ENCODE measurements at regions not wholly inside any gene's neighbourhood (a gene's known extent, or its start where the extent isn't known, plus 50 kb on each side); places are given as distances from the start of the nearest gene placed in this dataset.

- Mint-ChIP-seq H3K4me3 (ENCODE audit: unreplicated experiment) (no peak overlapping the region), H3K27ac (ENCODE audit: unreplicated experiment) (peak overlapping the region; percentile 53), H3K36me3 (ENCODE audit: unreplicated experiment) (no peaks in the 10 kb centered on the region), H3K9me3 (ENCODE audit: unreplicated experiment) (no peaks in the 10 kb centered on the region), H3K4me1 (ENCODE audit: low read depth, unreplicated experiment) (peaks cover 20% of the 10 kb centered on the region), H3K27me3 (ENCODE audit: unreplicated experiment) (no peaks in the 10 kb centered on the region)
- TF ChIP-seq, protein P1, sequence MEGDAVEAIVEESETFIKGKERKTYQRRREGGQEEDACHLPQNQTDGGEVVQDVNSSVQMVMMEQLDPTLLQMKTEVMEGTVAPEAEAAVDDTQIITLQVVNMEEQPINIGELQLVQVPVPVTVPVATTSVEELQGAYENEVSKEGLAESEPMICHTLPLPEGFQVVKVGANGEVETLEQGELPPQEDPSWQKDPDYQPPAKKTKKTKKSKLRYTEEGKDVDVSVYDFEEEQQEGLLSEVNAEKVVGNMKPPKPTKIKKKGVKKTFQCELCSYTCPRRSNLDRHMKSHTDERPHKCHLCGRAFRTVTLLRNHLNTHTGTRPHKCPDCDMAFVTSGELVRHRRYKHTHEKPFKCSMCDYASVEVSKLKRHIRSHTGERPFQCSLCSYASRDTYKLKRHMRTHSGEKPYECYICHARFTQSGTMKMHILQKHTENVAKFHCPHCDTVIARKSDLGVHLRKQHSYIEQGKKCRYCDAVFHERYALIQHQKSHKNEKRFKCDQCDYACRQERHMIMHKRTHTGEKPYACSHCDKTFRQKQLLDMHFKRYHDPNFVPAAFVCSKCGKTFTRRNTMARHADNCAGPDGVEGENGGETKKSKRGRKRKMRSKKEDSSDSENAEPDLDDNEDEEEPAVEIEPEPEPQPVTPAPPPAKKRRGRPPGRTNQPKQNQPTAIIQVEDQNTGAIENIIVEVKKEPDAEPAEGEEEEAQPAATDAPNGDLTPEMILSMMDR (IDR thresholded peaks at IDR 0.05; ENCODE audit: partially characterized antibody, unreplicated experiment), result no peak
- no peak for DNase-seq
Observed at GRCh38 chr6:168147205-168147738, 68.3 kb upstream of the FRMD1 start.

DNA sequence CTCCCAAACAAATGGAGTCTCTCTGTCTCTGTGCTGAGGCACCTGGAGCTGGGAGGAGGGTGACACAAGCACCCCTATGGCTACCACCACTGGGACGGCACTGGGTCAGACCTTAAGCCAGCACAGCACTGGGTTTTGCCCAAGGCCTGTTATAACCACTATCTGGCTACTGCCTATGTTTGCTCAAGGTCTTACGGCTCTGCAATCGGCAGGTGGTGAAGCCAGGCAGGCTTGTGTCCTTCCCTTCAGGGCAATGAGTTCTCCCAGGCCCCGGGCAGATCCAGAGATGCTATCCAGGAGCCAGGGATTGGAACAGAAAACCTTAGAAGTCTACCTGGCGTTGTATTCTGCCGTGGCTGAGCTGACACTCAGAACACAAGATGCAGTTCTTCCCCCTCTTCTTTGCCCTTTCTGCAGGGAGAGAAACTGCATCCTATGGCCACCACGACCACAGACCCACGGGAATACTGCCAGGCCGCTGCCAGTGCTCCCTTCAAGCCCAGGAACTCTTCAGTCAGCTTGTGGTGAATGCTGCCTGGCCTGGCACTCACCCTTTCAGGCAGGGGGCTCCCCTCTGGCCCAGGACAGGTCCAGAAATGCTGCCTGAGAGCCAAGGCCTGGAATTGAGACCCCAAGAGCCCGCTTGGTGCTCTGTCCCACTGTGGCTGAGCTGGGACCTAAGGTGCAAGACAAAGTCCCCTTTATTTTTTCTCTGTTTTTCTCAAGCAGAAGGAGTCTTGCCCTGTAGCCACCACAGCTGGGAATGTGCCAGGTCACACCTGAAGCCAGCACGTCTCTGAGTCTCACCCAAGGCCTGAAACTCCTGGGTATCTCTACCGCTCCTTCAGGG, 67.0 kb upstream of the FRMD1 start:
- Mint-ChIP-seq H3K4me3 (ENCODE audit: unreplicated experiment) (no peak overlapping the region), H3K4me1 (ENCODE audit: low read depth, unreplicated experiment) (peaks cover 20% of the 10 kb centered on the region), H3K27me3 (ENCODE audit: unreplicated experiment) (no peaks in the 10 kb centered on the region), H3K9me3 (ENCODE audit: unreplicated experiment) (no peaks in the 10 kb centered on the region), H3K27ac (ENCODE audit: unreplicated experiment) (no peak overlapping the region), H3K36me3 (ENCODE audit: unreplicated experiment) (no peaks in the 10 kb centered on the region)
- no peak for DNase-seq
- TF ChIP-seq, protein P1 (IDR thresholded peaks at IDR 0.05; ENCODE audit: partially characterized antibody, unreplicated experiment), result no peak

GRCh38 chr6:168139121-168139520, 60.1 kb upstream of the FRMD1 start:
- Mint-ChIP-seq H3K27ac (ENCODE audit: unreplicated experiment) (no peak overlapping the region), H3K27me3 (ENCODE audit: unreplicated experiment) (no peaks in the 10 kb centered on the region), H3K4me3 (ENCODE audit: unreplicated experiment) (no peak overlapping the region), H3K36me3 (ENCODE audit: unreplicated experiment) (no peaks in the 10 kb centered on the region), H3K4me1 (ENCODE audit: low read depth, unreplicated experiment) (no peaks in the 10 kb centered on the region), H3K9me3 (ENCODE audit: unreplicated experiment) (no peaks in the 10 kb centered on the region)
- no peak for DNase-seq
- TF ChIP-seq, protein P1 (IDR thresholded peaks at IDR 0.05; ENCODE audit: partially characterized antibody, unreplicated experiment), result no peak

DNA sequence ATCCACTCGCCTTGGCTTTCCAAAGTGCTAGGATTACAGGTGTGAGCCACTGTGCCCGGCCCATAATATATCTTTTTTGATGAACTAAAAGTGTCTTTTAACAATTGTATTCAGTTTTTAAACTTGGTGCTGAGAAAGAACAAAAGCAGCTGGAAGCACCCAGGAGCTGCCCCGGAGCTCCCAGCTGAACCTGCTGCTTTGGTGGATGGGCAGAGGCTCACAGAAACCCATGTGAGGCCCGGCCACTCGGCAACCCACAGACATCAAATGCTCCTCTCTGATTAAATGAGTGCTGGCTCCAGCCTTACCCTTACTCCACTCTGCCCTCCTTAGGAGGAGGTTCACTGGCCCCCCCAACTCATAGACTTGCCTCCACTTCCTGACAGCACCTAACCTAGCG, 59.4 kb upstream of the FRMD1 start:
- Mint-ChIP-seq H3K36me3 (ENCODE audit: unreplicated experiment) (no peaks in the 10 kb centered on the region), H3K27ac (ENCODE audit: unreplicated experiment) (no peak overlapping the region), H3K4me1 (ENCODE audit: low read depth, unreplicated experiment) (no peaks in the 10 kb centered on the region), H3K9me3 (ENCODE audit: unreplicated experiment) (no peaks in the 10 kb centered on the region), H3K4me3 (ENCODE audit: unreplicated experiment) (no peak overlapping the region), H3K27me3 (ENCODE audit: unreplicated experiment) (no peaks in the 10 kb centered on the region)
- TF ChIP-seq, protein P1 (IDR thresholded peaks at IDR 0.05; ENCODE audit: partially characterized antibody, unreplicated experiment), result no peak
- no peak for DNase-seq

- Mint-ChIP-seq H3K4me3 (ENCODE audit: unreplicated experiment) (no peak overlapping the region), H3K4me1 (ENCODE audit: low read depth, unreplicated experiment) (peaks cover 3% of the 10 kb centered on the region), H3K27me3 (ENCODE audit: unreplicated experiment) (no peaks in the 10 kb centered on the region), H3K36me3 (ENCODE audit: unreplicated experiment) (no peaks in the 10 kb centered on the region), H3K9me3 (ENCODE audit: unreplicated experiment) (no peaks in the 10 kb centered on the region), H3K27ac (ENCODE audit: unreplicated experiment) (no peak overlapping the region)
- DNase-seq, result no peak
- TF ChIP-seq, protein P1 (IDR thresholded peaks at IDR 0.05; ENCODE audit: partially characterized antibody, unreplicated experiment), result no peak
Observed at GRCh38 chr6:168137024-168137423, 58.0 kb upstream of the FRMD1 start.

Measured in glutamatergic neuron (in vitro differentiated cells).